HCT116 (cell line): ENCODE measurements at regions not wholly inside any gene's neighbourhood (a gene's known extent, or its start where the extent isn't known, plus 50 kb on each side); places are given as distances from the start of the nearest gene placed in this dataset.

Experiments used
- CEBPB ChIP-seq: IDR thresholded peaks from 2 replicates; pipeline ENCODE4 v1.6.1; 2012; ENCODE audit warnings: low read depth
- CTCF ChIP-seq, 3 experiments: fragments of 200-600 bp in 1 of 3; sonication (generic) in 1 of 3; IDR thresholded peaks in 2 of 3; conservative IDR thresholded peaks in 1 of 3; 2 replicates each; pipeline ENCODE4 v1.5.1; 2012 to 2017; ENCODE audit warnings: low read depth in 2 of 3, low read length in 2 of 3, antibody characterized with exemption in 1 of 3, borderline replicate concordance in 1 of 3, control low read depth in 1 of 3, mild to moderate bottlenecking in 1 of 3, mixed read lengths in 1 of 3, mixed run types in 1 of 3, moderate library complexity in 1 of 3; ENCODE audit not compliant: insufficient read depth in 1 of 3
- EZH2 ChIP-seq: fragments of 200-600 bp; sonication (generic); IDR thresholded peaks from 2 replicates; pipeline ENCODE4 v1.6.1; 2017; ENCODE audit warnings: antibody characterized with exemption, mixed run types
- JUND ChIP-seq: IDR thresholded peaks from 2 replicates; pipeline ENCODE4 v1.6.1; 2012
- POLR2A ChIP-seq: IDR thresholded peaks from 2 replicates; pipeline ENCODE4 v1.7.0; 2011; ENCODE audit warnings: borderline replicate concordance; ENCODE audit not compliant: insufficient read depth, insufficient read length; ENCODE audit errors: extremely low read depth
- RAD21 ChIP-seq: IDR thresholded peaks from 2 replicates; pipeline ENCODE4 v1.6.1; 2012; ENCODE audit warnings: low read depth, mild to moderate bottlenecking
- SP1 ChIP-seq: IDR thresholded peaks from 2 replicates; pipeline ENCODE4 v1.6.1; 2012; ENCODE audit warnings: low read depth
- TCF7L2 ChIP-seq: IDR thresholded peaks from 2 replicates; pipeline ENCODE4 v1.7.0; 2011; ENCODE audit warnings: borderline replicate concordance, inconsistent platforms; ENCODE audit not compliant: insufficient read depth, insufficient read length; ENCODE audit errors: extremely low read depth
- ZFX ChIP-seq: fragments of 450-650 bp; IDR thresholded peaks from 2 replicates; pipeline ENCODE4 v1.6.1; 2017
- TF ChIP-seq, protein P1 (sequence below): IDR thresholded peaks from 2 replicates; pipeline ENCODE4 v1.6.1; 2012

DNA sequence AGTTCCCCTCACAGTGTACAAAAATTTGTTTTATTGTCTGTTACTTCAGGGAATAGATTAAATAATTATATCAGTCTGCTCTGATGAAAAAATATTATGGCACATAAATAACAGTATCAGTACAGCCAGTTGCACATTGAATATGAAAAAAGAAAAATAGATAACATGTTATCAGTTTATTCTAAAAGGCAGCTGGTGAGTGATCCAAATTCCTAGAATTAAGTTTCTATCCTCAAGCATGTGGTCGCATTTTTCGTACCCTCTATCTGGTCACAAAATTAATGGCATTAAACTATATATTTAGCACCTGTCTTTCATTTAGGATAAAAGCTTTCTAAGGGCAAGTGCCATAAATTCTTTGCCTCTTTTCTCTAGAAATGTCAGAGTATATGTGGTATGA, 944.8 kb upstream of the PCDH9 start:
- no peak for TF ChIP-seq POLR2A
- no peak for TF ChIP-seq ZFX
- no peak for TF ChIP-seq CTCF (IDR thresholded peaks at IDR 0.05 in 2 of 3, conservative IDR thresholded peaks at IDR 0.05 in 1 of 3; ENCODE audit: borderline replicate concordance in 1 of 3, insufficient read depth in 1 of 3, low read depth in 2 of 3, low read length in 2 of 3)
- no peak for TF ChIP-seq RAD21
- TF ChIP-seq TCF7L2, result no peak
- no peak for TF ChIP-seq JUND
- TF ChIP-seq SP1, result no peak
- no peak for TF ChIP-seq EZH2
- no peak for TF ChIP-seq CEBPB
- TF ChIP-seq, protein P1, sequence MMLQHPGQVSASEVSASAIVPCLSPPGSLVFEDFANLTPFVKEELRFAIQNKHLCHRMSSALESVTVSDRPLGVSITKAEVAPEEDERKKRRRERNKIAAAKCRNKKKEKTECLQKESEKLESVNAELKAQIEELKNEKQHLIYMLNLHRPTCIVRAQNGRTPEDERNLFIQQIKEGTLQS, result no peak
